OCI-LY1 (cell line): ENCODE measurements at regions not wholly inside any gene's neighbourhood (a gene's known extent, or its start where the extent isn't known, plus 50 kb on each side); places are given as distances from the start of the nearest gene placed in this dataset.

Experiments used
- CTCF ChIP-seq: fragments of 200-600 bp; sonication (generic), shearing (Covaris generic); IDR thresholded peaks from 2 replicates; pipeline ENCODE4 v1.5.1; 2017; ENCODE audit warnings: mild to moderate bottlenecking, antibody characterized with exemption, low read length, moderate library complexity, mixed read lengths
- EZH2 ChIP-seq: fragments of 200-600 bp; sonication (generic), shearing (Covaris generic); IDR thresholded peaks from 2 replicates; pipeline ENCODE4 v1.8.0; 2017; ENCODE audit warnings: borderline replicate concordance, mixed run types, mild to moderate bottlenecking, antibody characterized with exemption, low read length, moderate library complexity, mixed read lengths

- TF ChIP-seq CTCF (no peak), EZH2 (no peak)
Measured at GRCh38 chr6:91672201-91672600, 1085.3 kb upstream of the MAP3K7 start.
